OCI-LY3 (cell line): ENCODE measurements at regions not wholly inside any gene's neighbourhood (a gene's known extent, or its start where the extent isn't known, plus 50 kb on each side); places are given as distances from the start of the nearest gene placed in this dataset.

Experiments used
- H2AFZ ChIP-seq: fragments of 200-600, 300-600 bp; shearing (Covaris generic); 2 replicates; pipeline ENCODE4 v1.6.0; 2014; ENCODE audit warnings: antibody characterized with exemption, low read depth, low read length
- H3K27ac ChIP-seq: fragments of 200-600, 300-600 bp; sonication (generic); 2 replicates; pipeline ENCODE4 v1.5.1; 2014; ENCODE audit warnings: mild to moderate bottlenecking, low read length, moderate library complexity, mixed read lengths
- H3K27me3 ChIP-seq: fragments of 200-600, 300-600 bp; sonication (generic); 2 replicates; pipeline ENCODE4 v1.6.1; 2014; ENCODE audit warnings: low read depth, low read length, mixed read lengths
- H3K36me3 ChIP-seq: fragments of 200-600, 300-600 bp; sonication (generic); replicated peaks from 2 replicates; pipeline ENCODE3; 2014; ENCODE audit warnings: low read depth, low read length, mixed read lengths
- H3K4me1 ChIP-seq: fragments of 300-600, 200-600 bp; sonication (generic); 2 replicates; pipeline ENCODE4 v1.6.1; 2014; ENCODE audit warnings: low read length, mixed read lengths
- H3K4me2 ChIP-seq: fragments of 200-600, 300-600 bp; sonication (generic); 2 replicates; pipeline ENCODE4 v1.6.1; 2014; ENCODE audit warnings: low read length, mixed read lengths
- H3K4me3 ChIP-seq: fragments of 300-600, 200-600 bp; sonication (generic); 2 replicates; pipeline ENCODE4 v1.5.1; 2014; ENCODE audit warnings: antibody characterized with exemption, mild to moderate bottlenecking, low read length, moderate library complexity
- H3K79me2 ChIP-seq: fragments of 300-600, 200-600 bp; shearing (Covaris generic); 2 replicates; pipeline ENCODE4 v1.6.1; 2014; ENCODE audit warnings: mild to moderate bottlenecking, low read length, mixed read lengths
- H3K9ac ChIP-seq: fragments of 300-600, 200-600 bp; shearing (Covaris generic); 2 replicates; pipeline ENCODE4 v1.6.0; 2014; ENCODE audit warnings: mild to moderate bottlenecking, low read length, moderate library complexity
- H3K9me3 ChIP-seq: fragments of 200-600, 300-600 bp; shearing (Covaris generic); 2 replicates; pipeline ENCODE4 v1.6.1; 2014; ENCODE audit warnings: low read length, mixed read lengths; ENCODE audit not compliant: insufficient read depth
- H4K20me1 ChIP-seq: fragments of 200-600, 300-600 bp; sonication (generic); 2 replicates; pipeline ENCODE4 v1.6.1; 2016; ENCODE audit warnings: low read length, mixed read lengths; ENCODE audit not compliant: insufficient read depth
- EZH2phosphoT487 ChIP-seq: fragments of 200-600 bp; shearing (Covaris generic); IDR thresholded peaks from 2 replicates; pipeline ENCODE4 v1.6.1; 2018; ENCODE audit warnings: antibody characterized with exemption, mixed run types, low read depth
- TF ChIP-seq, protein P1 (sequence below): fragments of 200-600, 300-600 bp; sonication (generic); IDR thresholded peaks from 2 replicates; pipeline ENCODE4 v1.5.1; 2014; ENCODE audit warnings: antibody characterized with exemption, low read length, low read depth

GRCh38 chr16:86041215-86041614 lies 142.3 kb downstream of the IRF8 start:
- Histone ChIP-seq H3K27me3 (peaks cover 21% of the 10 kb centered on the region), H3K79me2 (no peaks in the 10 kb centered on the region), H4K20me1 (no peaks in the 10 kb centered on the region), H3K4me1 (no peaks in the 10 kb centered on the region), H3K4me3 (no peak overlapping the region), H3K4me2 (no peak overlapping the region), H3K27ac (no peak overlapping the region), H3K9me3 (no peaks in the 10 kb centered on the region), H2AFZ (no peak overlapping the region), H3K9ac (no peak overlapping the region), H3K36me3 (no peaks in the 10 kb centered on the region)
- no peak for TF ChIP-seq EZH2phosphoT487
- TF ChIP-seq, protein P1, sequence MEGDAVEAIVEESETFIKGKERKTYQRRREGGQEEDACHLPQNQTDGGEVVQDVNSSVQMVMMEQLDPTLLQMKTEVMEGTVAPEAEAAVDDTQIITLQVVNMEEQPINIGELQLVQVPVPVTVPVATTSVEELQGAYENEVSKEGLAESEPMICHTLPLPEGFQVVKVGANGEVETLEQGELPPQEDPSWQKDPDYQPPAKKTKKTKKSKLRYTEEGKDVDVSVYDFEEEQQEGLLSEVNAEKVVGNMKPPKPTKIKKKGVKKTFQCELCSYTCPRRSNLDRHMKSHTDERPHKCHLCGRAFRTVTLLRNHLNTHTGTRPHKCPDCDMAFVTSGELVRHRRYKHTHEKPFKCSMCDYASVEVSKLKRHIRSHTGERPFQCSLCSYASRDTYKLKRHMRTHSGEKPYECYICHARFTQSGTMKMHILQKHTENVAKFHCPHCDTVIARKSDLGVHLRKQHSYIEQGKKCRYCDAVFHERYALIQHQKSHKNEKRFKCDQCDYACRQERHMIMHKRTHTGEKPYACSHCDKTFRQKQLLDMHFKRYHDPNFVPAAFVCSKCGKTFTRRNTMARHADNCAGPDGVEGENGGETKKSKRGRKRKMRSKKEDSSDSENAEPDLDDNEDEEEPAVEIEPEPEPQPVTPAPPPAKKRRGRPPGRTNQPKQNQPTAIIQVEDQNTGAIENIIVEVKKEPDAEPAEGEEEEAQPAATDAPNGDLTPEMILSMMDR: no peak

DNA sequence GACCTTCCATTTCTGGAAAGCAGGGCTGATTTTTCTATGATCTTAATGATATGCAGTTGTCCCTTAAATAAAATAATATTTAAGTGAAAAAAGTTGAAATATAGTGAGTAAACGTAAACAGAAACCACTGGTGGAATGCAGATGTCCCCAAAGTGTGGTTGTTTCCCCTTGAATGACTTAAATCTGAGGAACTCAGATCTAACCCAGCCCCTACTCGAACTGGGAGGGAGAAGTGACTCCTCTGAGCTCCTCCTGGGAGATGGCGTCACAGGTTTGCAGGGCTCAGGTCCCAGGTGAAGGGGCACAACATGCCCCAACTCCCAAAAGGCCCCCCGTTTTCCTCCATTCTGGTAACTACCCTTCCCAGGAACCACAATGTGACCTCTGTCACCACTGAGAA lies 142.8 kb downstream of the IRF8 start:
- H3K36me3 ChIP-seq: no peaks in the 10 kb centered on the region
- H3K9me3 ChIP-seq: no peaks in the 10 kb centered on the region
- no peak overlapping the region for H3K4me3 ChIP-seq
- no peaks in the 10 kb centered on the region for H3K79me2 ChIP-seq
- peaks cover 22% of the 10 kb centered on the region for H3K27me3 ChIP-seq
- H3K27ac ChIP-seq: no peak overlapping the region
- no peaks in the 10 kb centered on the region for H3K4me1 ChIP-seq
- TF ChIP-seq EZH2phosphoT487: no peak
- TF ChIP-seq, protein P1: no peak
- H3K9ac ChIP-seq: no peak overlapping the region
- no peak overlapping the region for H2AFZ ChIP-seq
- no peaks in the 10 kb centered on the region for H4K20me1 ChIP-seq
- no peak overlapping the region for H3K4me2 ChIP-seq

GRCh38 chr16:86042393-86042792 lies 143.4 kb downstream of the IRF8 start:
- H3K4me2 ChIP-seq: no peak overlapping the region

DNA sequence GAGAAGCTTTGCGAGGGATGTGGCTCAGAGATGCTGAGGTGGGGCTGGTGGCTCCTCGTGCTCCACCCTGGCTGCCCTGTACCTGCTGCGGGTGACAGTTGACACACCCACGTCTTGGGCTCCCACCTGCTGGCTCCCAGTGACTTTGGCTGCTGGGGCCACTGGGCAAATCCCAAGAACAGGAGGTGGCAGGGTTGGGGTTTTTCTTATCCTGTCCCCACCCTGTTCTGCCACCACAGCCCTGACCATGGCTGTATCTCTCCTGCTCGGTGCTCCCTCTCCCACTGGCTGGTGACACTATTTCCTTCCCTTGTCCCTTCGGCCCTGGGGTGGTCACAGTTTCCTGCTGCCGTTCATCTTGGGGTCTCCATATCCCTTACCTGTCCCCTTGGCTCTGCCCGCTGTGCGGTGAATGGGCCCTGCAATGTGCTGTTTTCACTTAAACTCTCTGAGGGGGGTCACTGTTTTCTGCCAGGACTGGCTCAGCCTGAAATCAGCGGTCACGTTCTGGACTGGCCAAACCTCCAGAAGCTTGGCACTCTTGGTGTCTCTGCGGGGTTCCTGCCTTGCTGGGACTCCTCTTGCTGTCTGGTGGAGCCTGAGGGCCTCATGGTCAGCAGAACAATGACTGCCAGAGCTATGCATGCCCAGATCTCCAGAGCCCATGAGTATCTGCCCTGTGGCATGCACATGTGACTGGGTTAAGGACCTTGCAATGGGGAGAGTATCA lies 144.2 kb downstream of the IRF8 start:
- no peak overlapping the region for H3K4me2 ChIP-seq
- no peaks in the 10 kb centered on the region for H3K36me3 ChIP-seq
- no peaks in the 10 kb centered on the region for H4K20me1 ChIP-seq
- H3K4me3 ChIP-seq: no peak overlapping the region
- H3K79me2 ChIP-seq: no peaks in the 10 kb centered on the region
- no peaks in the 10 kb centered on the region for H3K9me3 ChIP-seq
- no peak overlapping the region for H3K27ac ChIP-seq
- TF ChIP-seq, protein P1: no peak
- TF ChIP-seq EZH2phosphoT487: no peak
- H2AFZ ChIP-seq: no peak overlapping the region
- H3K27me3 ChIP-seq: peaks cover 35% of the 10 kb centered on the region
- H3K9ac ChIP-seq: no peak overlapping the region
- H3K4me1 ChIP-seq: no peaks in the 10 kb centered on the region

More at GRCh38 chr16:86042393-86042792, 143.4 kb downstream of the IRF8 start:
- no peak overlapping the region for H2AFZ ChIP-seq
- no peaks in the 10 kb centered on the region for H3K36me3 ChIP-seq
- H3K4me3 ChIP-seq: no peak overlapping the region
- H3K79me2 ChIP-seq: no peaks in the 10 kb centered on the region
- no peaks in the 10 kb centered on the region for H4K20me1 ChIP-seq
- H3K27ac ChIP-seq: no peak overlapping the region
- peaks cover 27% of the 10 kb centered on the region for H3K27me3 ChIP-seq
- H3K9me3 ChIP-seq: no peaks in the 10 kb centered on the region
- H3K4me1 ChIP-seq: no peaks in the 10 kb centered on the region
- TF ChIP-seq EZH2phosphoT487: no peak
- TF ChIP-seq, protein P1: no peak
- H3K9ac ChIP-seq: no peak overlapping the region
